T-helper 2 cell (primary cell): ENCODE measurements at regions not wholly inside any gene's neighbourhood (a gene's known extent, or its start where the extent isn't known, plus 50 kb on each side); places are given as distances from the start of the nearest gene placed in this dataset.

ENCODE experiments used
- DNase-seq, 5 experiments: peaks; one replicate each; pipeline versions ENCODE4 v3.0.0 to v3.0.0-alpha.2; 2012 to 2022

DNA sequence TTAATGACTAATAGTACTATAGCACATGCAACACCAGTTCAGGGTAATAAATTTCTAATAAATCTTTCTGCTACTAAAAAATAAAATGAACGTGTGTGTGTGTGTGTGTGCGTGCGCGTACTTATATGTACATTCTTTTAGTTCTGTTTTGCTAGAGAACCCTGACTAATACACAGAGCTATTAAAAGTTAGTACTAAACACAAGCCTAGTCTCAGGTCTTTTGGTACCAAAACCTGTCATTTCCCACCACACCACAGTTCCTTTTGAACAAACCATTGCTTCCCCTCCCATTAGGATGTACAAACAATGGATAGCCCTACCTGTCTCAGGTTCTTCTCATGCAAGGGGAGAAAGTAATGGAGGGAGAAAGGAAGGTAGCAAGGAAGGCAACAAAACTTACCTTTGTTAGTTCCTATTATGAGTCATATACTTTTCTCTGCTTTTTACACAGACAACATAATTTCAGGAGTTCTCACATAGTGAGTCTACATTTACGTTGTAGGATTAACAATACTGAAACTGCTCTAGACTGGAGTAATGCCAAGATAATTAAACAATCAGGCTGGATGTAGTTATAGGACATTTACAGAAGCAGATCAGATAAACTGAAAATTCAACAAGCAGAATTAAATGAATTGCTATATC, 427.2 kb downstream of the KCNJ3 start:
- no peak for DNase-seq

DNA sequence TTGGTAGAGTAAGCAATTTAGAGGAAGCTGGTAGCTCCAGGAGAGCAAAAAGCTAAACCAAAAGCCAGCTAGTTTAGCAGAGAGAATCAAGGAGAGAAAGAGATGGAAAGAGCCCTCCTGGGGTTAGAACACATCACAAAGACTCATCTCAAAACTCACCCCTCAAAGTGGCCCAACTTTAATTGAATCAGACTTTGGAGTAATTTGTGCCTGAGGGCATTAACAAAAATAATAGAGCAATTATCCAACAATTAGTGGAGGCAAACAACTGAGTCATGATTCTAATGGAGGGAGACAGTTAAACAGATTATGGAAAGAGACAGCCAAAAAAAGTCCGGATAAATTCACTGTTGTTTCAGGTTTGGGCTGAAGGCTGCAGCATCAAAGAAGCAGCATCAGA, 417.4 kb downstream of the KCNJ3 start:
- no peak for DNase-seq

DNA sequence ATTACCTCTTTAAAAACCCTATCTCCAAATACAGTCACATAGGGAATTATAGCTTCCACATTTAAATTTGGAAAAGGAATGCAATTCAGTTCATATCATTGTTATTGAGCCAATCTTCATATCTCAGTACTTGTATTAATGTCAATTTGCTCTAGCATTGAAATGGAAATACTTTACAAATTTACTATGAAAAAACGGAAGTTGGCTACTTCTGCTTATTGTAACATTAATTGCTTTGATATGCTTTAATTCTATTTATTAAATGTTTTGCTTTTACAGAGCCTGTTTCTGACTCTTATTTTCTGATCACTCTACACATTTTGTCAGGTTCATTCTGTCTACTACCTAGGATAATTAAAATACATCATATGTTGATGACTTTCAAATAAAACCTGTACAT, 412.6 kb downstream of the KCNJ3 start:
- no peak for DNase-seq

DNA sequence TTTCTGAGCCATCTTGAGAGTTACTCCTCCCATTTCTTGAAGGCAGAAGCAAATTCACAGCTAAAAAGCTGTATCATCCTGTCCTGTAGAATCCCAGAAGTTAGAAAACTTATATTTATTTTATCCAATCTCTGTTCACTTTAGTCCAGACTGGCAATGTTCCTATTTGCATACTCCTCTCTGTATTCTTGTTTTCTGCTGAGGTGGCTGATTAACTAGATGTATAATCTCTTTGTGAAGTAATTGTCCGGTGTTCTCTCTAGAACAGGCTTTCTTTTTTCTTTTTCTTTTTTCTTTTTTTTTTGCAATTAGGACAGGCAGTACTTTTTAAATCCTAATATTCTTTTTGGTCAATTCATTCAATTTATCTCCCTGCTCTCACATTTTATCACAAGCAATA, 411.0 kb downstream of the KCNJ3 start:
- no peak for DNase-seq

DNA sequence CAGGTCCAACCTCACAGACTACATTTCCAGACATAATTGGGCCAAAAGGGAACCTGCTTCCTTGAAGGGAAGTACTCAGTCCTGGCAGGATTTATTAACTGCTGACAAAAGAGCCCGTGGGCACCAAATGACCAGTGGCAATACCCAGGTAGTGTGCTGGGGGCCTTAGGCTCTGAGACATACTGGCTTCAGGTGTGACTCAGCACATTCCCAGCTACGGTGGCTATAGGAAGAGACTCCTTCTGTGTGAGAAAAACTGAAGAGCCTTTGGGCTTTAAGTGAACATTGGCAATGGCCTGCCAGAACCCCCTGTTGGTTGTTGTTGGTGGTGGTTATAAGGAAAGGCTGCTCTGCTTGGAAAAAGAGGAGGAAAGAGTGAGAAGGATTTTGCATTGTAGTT, 401.8 kb downstream of the KCNJ3 start:
- DNase-seq = no peak

DNA sequence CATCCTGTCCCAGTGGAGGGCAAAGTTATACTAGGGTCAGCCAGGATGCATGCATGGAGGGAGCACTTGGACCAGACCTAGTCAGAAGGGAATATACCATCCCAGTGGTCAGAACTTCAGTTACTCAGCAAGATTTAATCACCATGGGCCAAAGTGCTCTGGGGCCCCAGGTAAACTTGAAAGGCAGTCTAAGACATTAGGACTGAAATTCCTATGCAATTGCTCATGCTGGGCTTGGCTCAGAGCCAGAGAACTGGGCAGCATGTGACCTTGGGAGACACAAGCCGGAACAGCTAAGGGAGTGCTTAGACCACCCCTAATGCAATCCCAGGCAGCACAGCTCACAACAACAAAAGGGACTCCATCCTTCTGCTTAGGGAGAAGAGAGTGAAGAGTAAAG, 401.3 kb downstream of the KCNJ3 start:
- DNase-seq = no peak

DNA sequence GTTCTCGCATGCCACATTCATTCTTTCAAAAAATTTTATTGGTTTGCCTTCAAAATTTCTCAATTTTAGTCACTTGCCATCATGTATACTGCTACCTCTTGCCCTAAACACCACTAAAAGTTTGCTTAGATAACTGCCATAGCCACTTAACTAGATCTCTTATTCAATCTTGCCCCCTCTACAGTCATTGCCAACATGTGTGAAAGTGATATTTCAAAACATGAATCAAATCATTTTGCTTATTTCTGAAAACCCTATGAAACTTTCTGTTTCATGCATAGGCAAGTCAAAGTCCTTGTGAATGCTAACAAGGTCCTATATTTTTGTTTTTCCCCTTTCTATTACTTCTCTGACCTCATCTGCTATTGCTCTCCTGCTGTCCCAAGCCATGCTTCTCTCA, 397.1 kb downstream of the KCNJ3 start:
- no peak for DNase-seq

DNA sequence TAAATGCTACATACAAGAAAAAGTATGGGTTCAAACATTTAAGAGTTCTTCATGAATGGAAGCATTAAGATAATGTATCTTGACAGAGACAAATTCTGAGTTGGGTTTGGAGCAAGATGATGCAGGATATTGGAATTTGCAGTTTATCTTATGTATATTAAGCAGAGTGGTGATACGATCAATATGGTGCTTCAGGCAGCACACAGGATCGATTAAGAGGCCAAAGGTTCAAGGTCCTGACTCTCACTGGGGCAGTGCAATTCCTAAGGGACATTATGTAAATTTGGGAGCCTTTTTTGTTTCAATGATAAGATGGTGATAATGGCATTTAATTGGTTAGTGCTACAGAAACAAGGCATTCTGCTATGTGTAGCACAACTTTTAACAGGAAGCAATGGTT, 381.9 kb downstream of the KCNJ3 start:
- no peak for DNase-seq

DNA sequence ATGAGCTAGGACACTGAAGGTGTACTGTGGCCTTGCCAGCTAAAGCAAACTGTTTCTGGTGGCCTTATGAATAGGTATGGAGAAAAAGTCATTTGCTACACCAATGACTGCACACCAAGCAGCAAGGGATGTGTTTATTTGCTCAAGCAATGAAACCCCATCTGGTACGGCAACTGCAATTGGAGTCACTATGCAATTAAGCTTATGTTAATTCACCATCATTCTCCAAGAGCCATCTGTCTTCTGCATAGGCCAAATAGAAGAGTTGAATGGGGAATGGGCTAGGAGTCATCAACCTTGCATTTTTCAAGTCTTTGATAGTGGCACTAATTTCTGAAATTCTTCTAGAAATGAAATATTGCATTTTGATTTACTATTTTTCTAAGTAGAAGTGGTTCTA, 372.0 kb downstream of the KCNJ3 start:
- DNase-seq = no peak

DNA sequence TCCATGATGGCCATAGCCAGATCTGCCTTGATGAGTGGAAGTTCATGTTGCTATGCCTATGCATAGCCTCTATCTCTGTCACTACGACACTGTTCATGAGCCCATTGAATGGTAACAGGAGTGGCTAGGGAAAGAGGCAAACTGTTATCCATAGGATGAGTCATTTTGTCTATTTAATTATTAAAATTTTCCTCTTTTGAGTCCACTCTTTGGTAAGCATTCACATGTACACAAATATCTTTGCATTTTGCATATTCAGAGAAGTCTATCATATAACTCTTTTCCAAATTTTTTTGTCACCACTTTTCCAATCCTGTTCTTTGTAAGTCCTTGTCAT, 364.4 kb downstream of the KCNJ3 start:
- DNase-seq = no peak

DNA sequence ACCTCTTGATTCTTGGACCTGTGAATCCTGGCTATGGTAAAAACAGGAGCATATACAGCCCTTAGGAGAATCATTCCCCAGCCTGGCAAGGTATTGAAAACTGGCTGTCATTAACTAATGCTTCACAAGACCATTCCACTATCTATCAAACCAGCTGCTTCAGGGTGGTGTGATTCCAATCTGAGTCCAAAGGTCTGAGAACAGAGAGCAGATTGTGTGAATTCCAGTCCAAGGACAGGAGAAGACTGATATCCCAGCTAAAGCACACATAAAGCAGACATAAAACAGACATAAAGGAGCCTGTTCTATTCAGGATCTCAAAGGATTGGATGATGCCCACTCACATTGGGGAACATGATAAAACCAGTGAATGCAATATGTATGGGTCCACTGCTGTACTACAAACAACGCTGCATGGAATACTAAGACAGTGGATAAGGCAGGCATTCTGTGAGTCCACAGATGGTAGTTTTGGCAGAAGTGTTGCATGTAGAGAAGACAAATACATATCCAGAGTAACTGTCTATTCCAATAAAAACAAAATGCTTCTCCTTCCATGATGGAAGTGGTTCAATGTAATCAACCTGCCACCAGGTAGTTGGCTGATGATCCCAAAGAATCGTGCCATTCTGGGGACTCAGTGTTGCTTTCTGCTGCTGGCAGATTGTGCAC, 363.9 kb downstream of the KCNJ3 start:
- no peak for DNase-seq

DNA sequence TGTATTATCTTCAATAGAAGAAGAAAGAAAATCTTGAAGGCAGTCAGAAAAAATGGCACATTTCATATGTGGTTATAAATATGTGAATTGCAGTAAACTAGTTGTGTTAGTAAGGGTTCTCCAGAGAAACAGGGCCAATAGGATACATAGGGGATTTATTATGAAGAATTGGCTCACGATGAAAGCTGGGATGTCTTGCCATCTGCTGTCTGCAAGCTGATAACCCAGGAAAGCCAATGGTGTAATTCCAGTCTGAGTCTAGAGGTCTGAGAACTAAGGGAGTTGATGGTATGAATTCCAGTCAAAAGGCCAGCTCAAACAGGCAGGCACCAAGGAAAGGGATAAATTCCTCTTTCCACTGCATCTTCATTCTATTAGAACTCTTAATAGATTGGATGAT, 362.4 kb downstream of the KCNJ3 start:
- DNase-seq = no peak

DNA sequence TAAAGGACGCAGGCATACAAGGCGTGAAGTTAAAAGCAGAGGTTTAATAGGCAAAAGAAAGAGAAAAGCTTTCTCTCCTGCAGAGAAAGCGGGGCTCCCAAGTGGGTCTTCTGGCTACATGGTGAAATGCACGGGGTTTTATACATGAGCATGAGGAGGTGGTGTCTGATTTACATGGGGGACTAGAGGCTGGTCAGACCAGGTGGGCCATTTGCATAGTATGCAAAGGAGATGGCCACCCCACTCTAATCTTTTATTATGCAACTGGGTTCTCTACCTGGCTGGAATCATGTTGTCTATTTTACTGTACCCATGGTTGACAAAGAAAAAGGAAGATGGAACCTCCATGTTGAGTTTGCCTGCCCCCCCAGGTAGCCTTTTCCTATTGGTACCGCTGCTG, 356.2 kb downstream of the KCNJ3 start:
- no peak for DNase-seq

DNA sequence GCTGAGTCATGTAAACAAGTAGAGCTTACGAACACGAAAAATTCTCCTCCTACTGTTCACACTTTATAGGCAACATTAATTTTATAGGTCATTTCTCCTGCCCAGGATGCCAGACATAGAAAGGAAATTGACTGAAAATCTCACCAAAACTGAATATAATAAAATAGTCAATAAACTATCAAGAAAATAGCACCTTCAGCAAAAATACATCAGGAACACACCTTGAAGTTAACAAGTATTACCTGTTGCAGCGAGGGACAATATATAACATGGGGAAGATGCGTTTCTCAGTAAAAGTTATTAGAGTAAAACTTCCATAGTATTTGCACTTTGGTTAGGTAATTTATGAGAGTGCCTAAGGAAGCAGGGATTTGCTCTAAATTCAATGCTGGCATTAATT, 344.6 kb downstream of the KCNJ3 start:
- DNase-seq = no peak

DNA sequence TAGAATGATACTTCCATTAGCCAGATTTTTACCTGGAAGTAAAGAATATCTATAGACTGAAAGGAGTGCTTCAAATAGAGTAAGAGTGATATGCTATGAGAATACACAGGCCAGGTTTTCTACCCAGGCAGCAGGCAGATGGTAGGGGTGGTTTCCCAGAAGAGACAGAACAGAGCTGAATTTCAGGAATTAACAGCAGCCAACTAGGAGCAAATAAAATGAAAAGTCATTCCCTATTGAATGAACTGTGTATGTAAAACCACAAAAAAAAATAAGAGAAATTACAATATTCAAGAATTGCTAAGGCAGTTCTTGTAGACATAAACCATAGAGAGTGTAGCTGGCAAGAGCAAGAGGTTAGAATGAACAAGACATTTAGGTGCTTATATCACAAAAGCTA, 336.8 kb downstream of the KCNJ3 start:
- no peak for DNase-seq

DNA sequence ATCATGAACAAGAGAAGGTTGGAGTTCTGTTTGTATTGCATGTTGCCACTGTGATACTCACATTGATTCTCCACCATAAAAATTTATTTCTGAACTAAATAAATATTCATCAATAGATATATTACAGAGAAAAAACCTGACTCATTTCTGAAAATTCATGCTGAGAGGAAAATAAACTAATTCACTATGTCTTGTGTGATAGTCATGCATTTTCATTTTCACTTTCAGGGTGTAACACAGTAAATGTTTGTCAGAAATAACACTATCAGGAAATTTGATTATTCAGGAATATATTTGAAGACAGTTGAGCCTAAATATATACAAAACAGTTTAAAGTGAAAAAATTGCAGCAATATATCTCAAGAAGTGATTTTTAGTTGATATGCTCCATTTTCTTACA, 335.2 kb downstream of the KCNJ3 start:
- DNase-seq = no peak

DNA sequence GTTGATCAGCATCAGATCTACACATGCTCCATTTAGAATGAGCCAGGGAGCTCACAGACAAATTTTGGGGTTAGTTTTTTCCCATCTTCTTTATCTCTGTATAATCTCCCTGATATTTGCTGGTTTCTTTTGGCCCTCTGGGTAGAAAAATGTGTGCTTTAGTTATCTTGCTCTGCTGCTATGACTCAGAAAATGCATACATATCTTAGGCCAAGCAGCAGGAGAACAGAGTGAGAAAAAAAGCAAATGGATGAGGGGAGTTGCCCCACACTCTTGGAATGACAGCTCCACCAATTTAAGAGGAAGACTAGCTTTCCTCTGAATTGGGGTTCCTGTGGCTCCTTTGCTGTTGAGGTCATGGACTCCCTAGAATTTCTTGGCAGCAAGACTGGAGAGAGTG, 331.8 kb downstream of the KCNJ3 start:
- DNase-seq = no peak

DNA sequence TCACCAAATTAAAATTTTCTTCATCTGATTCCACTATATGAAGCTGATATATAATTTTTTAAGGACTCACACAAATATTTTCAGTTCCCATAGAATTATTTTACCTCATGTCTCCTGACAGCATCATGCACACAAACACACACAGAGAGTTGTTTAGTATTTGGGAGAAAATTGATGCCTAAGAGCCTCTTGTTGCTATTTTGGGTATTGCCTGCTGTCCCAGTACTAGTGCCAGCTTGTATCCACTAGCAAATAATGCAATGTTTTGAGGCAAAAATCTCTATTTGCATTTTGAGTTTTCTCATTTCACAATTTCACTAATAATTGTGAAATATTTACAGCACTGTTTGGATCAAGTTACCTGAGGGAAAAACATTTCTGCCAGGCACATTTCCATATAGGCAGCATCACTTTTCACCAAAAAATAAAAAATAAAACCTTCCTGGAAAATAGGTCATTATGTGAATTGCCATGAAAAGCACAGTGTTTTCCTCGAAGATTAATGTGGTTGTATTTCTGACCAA, 328.2 kb downstream of the KCNJ3 start:
- no peak for DNase-seq

DNA sequence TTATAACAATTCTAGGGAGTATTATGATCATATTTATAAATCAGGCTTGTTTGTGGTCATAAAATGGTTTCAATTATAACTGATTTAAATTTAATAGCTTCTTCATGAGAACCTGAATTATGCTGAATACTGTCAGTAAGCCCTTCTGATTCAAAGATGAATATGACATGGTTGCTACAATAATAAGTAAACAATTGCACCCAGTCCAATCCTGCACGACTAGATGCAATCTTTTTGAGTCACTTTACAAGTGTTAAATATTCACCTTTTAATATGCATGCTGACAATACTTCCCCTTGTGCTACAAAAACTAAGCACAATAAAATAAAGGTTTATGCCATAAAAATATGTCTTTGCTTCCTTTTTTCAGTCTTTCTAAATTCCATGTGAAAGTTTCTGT, 325.2 kb downstream of the KCNJ3 start:
- DNase-seq = no peak

DNA sequence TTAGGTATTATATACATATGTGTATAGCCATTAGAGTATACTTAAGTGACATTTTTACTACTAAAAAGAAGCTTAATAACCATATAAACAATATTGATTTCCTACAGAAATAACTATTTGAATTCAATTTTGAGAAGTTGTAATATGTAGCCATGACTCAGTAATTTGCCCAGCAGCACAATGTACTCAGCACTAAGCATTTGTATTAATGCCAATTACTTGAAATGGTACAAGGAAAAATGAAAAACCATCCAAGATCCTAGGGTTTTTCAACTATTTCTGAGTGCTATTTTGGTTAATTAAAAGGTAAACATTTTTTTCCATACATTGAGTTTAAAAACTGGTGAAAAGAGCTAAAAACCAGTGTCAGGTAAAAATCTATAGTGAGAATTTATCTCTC, 324.0 kb downstream of the KCNJ3 start:
- no peak for DNase-seq

DNA sequence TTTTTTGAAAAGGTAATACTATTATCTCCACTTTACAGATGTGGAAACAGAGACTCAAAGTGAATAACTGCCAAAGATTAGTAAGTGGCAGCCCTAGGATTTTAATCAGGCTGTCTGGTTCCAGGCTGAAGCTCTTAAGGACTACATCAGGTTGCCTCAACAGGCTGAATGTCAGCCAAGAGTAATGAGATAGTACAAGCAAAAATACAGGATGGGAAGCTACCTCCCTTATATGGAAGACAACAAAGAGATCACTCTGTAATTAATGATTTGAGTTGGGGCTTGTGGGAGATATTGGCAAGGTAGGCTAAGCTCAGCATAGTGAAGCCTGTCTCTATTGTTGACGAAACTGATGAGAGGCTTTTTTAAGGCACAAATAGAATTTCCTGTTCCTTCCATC, 323.1 kb downstream of the KCNJ3 start:
- no peak for DNase-seq

DNA sequence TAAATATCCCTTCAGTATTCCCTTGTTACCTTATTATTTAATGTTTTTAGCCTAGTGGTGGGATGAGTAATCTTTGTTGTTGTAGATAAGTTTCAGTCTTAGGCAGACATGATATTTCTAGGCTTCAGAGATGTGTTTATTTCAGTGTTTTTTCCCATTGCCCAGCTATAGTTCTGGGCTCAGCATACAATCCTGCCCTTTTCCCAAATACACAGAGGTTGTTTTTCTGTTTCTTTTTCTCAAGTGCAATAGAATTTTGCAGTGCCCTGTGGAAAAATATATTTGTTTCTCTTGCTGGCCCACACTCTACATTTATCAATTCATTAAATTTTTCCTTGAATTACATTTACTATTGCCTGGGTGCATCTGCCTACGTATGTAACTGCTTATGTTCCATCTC, 321.8 kb downstream of the KCNJ3 start:
- DNase-seq = no peak

DNA sequence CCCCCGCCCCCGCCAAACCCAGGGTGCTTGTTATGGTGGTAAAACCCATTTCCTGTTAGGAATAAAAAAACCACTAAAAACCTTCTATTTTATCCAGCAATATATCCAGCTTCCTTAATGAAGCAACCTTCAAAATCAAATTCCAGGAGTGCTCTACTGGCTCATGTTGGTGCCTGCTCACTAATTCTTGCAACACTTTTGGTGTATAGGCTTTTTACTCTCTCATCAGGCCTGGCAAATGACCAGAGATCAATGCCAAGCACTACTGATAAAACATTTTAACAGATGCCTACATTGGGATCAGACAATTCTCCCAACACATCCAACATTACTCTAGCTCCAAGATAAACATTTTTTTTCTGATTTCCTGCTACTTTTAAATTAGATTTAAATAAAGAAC, 312.4 kb downstream of the KCNJ3 start:
- DNase-seq = no peak

DNA sequence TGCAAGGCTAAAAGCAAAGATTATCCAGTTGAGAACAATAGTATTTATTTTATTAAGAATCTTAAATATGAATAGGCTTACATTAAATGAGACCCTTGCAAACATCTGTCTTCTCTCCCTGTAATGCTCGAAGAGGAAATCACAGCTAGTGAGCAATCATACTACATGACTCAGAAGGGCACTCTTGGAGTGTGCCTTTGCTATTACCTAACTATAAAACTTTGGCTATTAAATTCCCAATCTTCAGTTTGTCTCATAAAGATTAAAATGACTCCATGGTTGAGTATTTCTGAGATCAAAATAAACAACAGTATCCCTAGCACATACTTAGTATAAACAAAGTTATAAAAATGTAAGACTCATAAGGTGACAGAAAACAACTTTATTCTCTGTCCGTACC, 296.9 kb downstream of the KCNJ3 start:
- no peak for DNase-seq

DNA sequence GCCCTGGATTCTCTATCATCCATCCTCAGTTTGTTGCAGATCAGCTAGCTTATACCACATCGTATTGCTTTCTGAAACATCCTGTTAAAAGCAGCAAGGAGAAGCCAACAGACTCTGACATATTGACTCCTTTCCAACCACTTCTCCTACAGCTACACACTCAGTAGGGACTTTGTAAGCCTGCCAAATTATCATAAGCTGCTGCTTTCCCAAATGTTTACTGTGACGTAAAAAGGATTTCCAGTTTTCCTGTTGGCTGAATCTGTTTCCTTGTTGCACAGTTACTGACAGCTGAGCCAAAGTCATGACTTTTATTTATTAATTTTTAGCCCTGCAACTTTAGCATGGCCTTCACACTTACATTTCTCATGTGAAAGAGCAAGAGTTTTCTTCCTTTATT, 294.3 kb downstream of the KCNJ3 start:
- no peak for DNase-seq
